ENCODE measurements at regions not wholly inside any gene's neighbourhood (a gene's known extent, or its start where the extent isn't known, plus 50 kb on each side); places are given as distances from the start of the nearest gene placed in this dataset.

- TF ChIP-seq, protein P1, sequence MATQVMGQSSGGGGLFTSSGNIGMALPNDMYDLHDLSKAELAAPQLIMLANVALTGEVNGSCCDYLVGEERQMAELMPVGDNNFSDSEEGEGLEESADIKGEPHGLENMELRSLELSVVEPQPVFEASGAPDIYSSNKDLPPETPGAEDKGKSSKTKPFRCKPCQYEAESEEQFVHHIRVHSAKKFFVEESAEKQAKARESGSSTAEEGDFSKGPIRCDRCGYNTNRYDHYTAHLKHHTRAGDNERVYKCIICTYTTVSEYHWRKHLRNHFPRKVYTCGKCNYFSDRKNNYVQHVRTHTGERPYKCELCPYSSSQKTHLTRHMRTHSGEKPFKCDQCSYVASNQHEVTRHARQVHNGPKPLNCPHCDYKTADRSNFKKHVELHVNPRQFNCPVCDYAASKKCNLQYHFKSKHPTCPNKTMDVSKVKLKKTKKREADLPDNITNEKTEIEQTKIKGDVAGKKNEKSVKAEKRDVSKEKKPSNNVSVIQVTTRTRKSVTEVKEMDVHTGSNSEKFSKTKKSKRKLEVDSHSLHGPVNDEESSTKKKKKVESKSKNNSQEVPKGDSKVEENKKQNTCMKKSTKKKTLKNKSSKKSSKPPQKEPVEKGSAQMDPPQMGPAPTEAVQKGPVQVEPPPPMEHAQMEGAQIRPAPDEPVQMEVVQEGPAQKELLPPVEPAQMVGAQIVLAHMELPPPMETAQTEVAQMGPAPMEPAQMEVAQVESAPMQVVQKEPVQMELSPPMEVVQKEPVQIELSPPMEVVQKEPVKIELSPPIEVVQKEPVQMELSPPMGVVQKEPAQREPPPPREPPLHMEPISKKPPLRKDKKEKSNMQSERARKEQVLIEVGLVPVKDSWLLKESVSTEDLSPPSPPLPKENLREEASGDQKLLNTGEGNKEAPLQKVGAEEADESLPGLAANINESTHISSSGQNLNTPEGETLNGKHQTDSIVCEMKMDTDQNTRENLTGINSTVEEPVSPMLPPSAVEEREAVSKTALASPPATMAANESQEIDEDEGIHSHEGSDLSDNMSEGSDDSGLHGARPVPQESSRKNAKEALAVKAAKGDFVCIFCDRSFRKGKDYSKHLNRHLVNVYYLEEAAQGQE (IDR thresholded peaks at IDR 0.05): no peak
- no peak for TF ChIP-seq JUN (IDR thresholded peaks at IDR 0.05)
These were observed 568.3 kb downstream of the TMEM121 start for GRCh38 chr14:106094654-106095189.
